IMR-90 (cell line): ENCODE measurements at regions not wholly inside any gene's neighbourhood (a gene's known extent, or its start where the extent isn't known, plus 50 kb on each side); places are given as distances from the start of the nearest gene placed in this dataset.
A peak's percentile ranks its signal among the peaks of the same experiment; 100 is the strongest.

Experiments used
- ATAC-seq: fragments of 200-7000 bp; cut with Tn5 transposase; 2 replicates; pipeline ENCODE4 v1.9.1; 2020; ENCODE audit warnings: low read depth, mild to moderate bottlenecking, moderate library complexity
- BruUV-seq: library from RNA; stranded (reverse); fragments of 400-500 nt; replicated peaks from 2 replicates; lab custom pipeline; 2021; lab: Mats Ljungman, UMichigan
- CTCF ChIA-PET: fragments of 300-600 bp; formaldehyde crosslinking; extraction: SDS; loops from one replicate; lab custom pipeline; 2021; ENCODE audit warnings: antibody characterized with exemption; lab: Yijun Ruan, JAX
- POLR2A ChIA-PET: fragments of 300-600 bp; sonication (Branson Sonifier 250); formaldehyde crosslinking; loops from one replicate; lab custom pipeline; 2022; ENCODE audit warnings: antibody characterized with exemption; ENCODE audit not compliant: unreplicated experiment; lab: Charles Lee
- DNase-seq: peaks from one replicate; pipeline ENCODE4 v3.0.0; 2013
- H2AFZ ChIP-seq: replicated peaks from 2 replicates; pipeline ENCODE3; 2013; ENCODE audit warnings: low read length, mild to moderate bottlenecking; ENCODE audit not compliant: poor library complexity
- H2AK5ac ChIP-seq: 2 replicates; pipeline ENCODE4 v1.6.1; 2013; ENCODE audit warnings: low read depth, low read length, inconsistent platforms
- H2AK9ac ChIP-seq: replicated peaks from 2 replicates; pipeline ENCODE3; 2013; ENCODE audit warnings: mild to moderate bottlenecking, low read depth, low read length, moderate library complexity; ENCODE audit not compliant: poor library complexity
- H2BK120ac ChIP-seq: 2 replicates; pipeline ENCODE4 v1.6.1; 2013; ENCODE audit warnings: low read depth, low read length, inconsistent platforms
- H2BK15ac ChIP-seq: 3 replicates; pipeline ENCODE4 v1.6.1; 2013; ENCODE audit warnings: low read depth, low read length, inconsistent platforms
- H2BK20ac ChIP-seq: 2 replicates; pipeline ENCODE4 v1.6.1; 2013; ENCODE audit warnings: low read depth, mild to moderate bottlenecking, inconsistent platforms, low read length, moderate library complexity
- H2BK5ac ChIP-seq: 2 replicates; pipeline ENCODE4 v1.6.1; 2013; ENCODE audit warnings: mild to moderate bottlenecking, low read depth, low read length, inconsistent platforms; ENCODE audit not compliant: poor library complexity, severe bottlenecking
- H3K14ac ChIP-seq: replicated peaks from 2 replicates; pipeline ENCODE4 v1.6.1; 2013; ENCODE audit warnings: low read depth, low read length, inconsistent platforms
- H3K18ac ChIP-seq: 2 replicates; pipeline ENCODE4 v1.6.1; 2013; ENCODE audit warnings: low read depth, low read length, control low read depth
- H3K23ac ChIP-seq: 2 replicates; pipeline ENCODE4 v1.6.1; 2013; ENCODE audit warnings: low read depth, low read length, inconsistent platforms
- H3K27ac ChIP-seq: 2 replicates; pipeline ENCODE4 v1.5.1; 2013; ENCODE audit warnings: mild to moderate bottlenecking, control low read depth, low read length; ENCODE audit not compliant: insufficient read depth
- H3K27me3 ChIP-seq: 2 replicates; pipeline ENCODE4 v1.6.1; 2013; ENCODE audit warnings: low read length; ENCODE audit not compliant: control insufficient read depth, insufficient read depth
- H3K36me3 ChIP-seq: 2 replicates; pipeline ENCODE4 v1.6.1; 2013; ENCODE audit warnings: low read length, mixed read lengths; ENCODE audit not compliant: control insufficient read depth, insufficient read depth
- H3K4ac ChIP-seq: 2 replicates; pipeline ENCODE4 v1.6.1; 2013; ENCODE audit warnings: low read depth, low read length, inconsistent platforms
- H3K4me1 ChIP-seq: 2 replicates; pipeline ENCODE4 v1.6.1; 2013; ENCODE audit warnings: low read length, mixed read lengths; ENCODE audit not compliant: control insufficient read depth, insufficient read depth
- H3K4me2 ChIP-seq: 2 replicates; pipeline ENCODE4 v1.6.1; 2013; ENCODE audit warnings: low read depth, mild to moderate bottlenecking, control low read depth, low read length, moderate library complexity
- H3K4me3 ChIP-seq: 2 replicates; pipeline ENCODE4 v1.5.1; 2013; ENCODE audit warnings: low read depth, mild to moderate bottlenecking, control low read depth, low read length, moderate library complexity; ENCODE audit not compliant: insufficient read depth
- H3K56ac ChIP-seq: 2 replicates; pipeline ENCODE4 v1.6.1; 2013; ENCODE audit warnings: low read length, inconsistent platforms; ENCODE audit not compliant: insufficient read depth; ENCODE audit errors: extremely low read depth
- H3K79me1 ChIP-seq, 2 experiments: 2 replicates each; pipeline ENCODE4 v1.6.1; 2013; ENCODE audit warnings: low read length in 2 of 2, inconsistent platforms in 1 of 2, low read depth in 1 of 2
- H3K9ac ChIP-seq: 2 replicates; pipeline ENCODE4 v1.6.1; 2013; ENCODE audit warnings: low read depth, low read length, control low read depth
- H3K9me1 ChIP-seq: 2 replicates; pipeline ENCODE4 v1.6.1; 2013; ENCODE audit warnings: low read length, inconsistent platforms; ENCODE audit not compliant: insufficient read depth
- H3K9me3 ChIP-seq: 2 replicates; pipeline ENCODE4 v1.6.1; 2013; ENCODE audit warnings: low read length; ENCODE audit not compliant: control insufficient read depth, insufficient read depth
- H4K20me1 ChIP-seq: 2 replicates; pipeline ENCODE4 v1.6.1; 2013; ENCODE audit warnings: low read length, inconsistent platforms; ENCODE audit not compliant: insufficient read depth
- H4K5ac ChIP-seq: 2 replicates; pipeline ENCODE4 v1.6.1; 2013; ENCODE audit warnings: mild to moderate bottlenecking, low read depth, low read length, control low read depth
- H4K8ac ChIP-seq, 2 experiments: 2 replicates each; pipeline ENCODE4 v1.6.1; 2013; ENCODE audit warnings: low read depth in 2 of 2, low read length in 2 of 2, control low read depth in 1 of 2, inconsistent platforms in 1 of 2
- H4K91ac ChIP-seq: 2 replicates; pipeline ENCODE4 v1.6.1; 2013; ENCODE audit warnings: low read depth, low read length, inconsistent platforms; ENCODE audit not compliant: insufficient read depth
- FOS ChIP-seq: fragments of 150-350 bp; IDR thresholded peaks from 2 replicates; pipeline ENCODE4 v1.6.1; 2016; ENCODE audit warnings: low read depth, low read length
- MAFK ChIP-seq: IDR thresholded peaks from 2 replicates; pipeline ENCODE4 v1.6.1; 2012; ENCODE audit warnings: low read depth, low read length, improper control_type of control experiment
- WGBS, 2 experiments: methylation state at CpG; one replicate each; pipeline versions ENCODE4 v1.1.5 to v1.1.7; 2013; ENCODE audit warnings: missing lambda C conversion rate in 2 of 2; ENCODE audit not compliant: insufficient read length in 1 of 2; ENCODE audit errors: extremely low coverage in 2 of 2; 5-methylcytosine and 5-hydroxymethylcytosine counted together
- dilution Hi-C: fragments of 300-500 bp; cut with HindIII; formaldehyde crosslinking; loops from one replicate; pipeline ENCODE4 v1.14.3; 2018; ENCODE audit warnings: low sequenced_read_pairs; ENCODE audit not compliant: unreplicated experiment
- in situ Hi-C: fragments of 300-500 bp; cut with MboI; formaldehyde crosslinking; loops from 3 replicates; pipeline ENCODE4 v1.14.3; 2019; ENCODE audit warnings: low sequenced_read_pairs, inconsistent platforms, mixed read lengths
- intact Hi-C: fragments of 100-400 bp; cut with micrococcal nuclease; formaldehyde crosslinking; loops from 2 replicates; pipeline ENCODE4 v1.10.0; 2022
- TF ChIP-seq, protein P1 (sequence below): fragments of 150-350 bp; IDR thresholded peaks from 2 replicates; pipeline ENCODE4 v1.6.1; 2016; ENCODE audit warnings: low read depth, mild to moderate bottlenecking, low read length, moderate library complexity, borderline replicate concordance

- ATAC-seq, result no peak
- no TSS peak for BruUV-seq
- no peak overlapping the region for H2BK120ac ChIP-seq
- H3K27me3 ChIP-seq, result no peaks in the 10 kb centered on the region
- H3K4me1 ChIP-seq, result peaks cover 1% of the 10 kb centered on the region; the same call in 1 of the 2 replicates
- TF ChIP-seq, protein P1, sequence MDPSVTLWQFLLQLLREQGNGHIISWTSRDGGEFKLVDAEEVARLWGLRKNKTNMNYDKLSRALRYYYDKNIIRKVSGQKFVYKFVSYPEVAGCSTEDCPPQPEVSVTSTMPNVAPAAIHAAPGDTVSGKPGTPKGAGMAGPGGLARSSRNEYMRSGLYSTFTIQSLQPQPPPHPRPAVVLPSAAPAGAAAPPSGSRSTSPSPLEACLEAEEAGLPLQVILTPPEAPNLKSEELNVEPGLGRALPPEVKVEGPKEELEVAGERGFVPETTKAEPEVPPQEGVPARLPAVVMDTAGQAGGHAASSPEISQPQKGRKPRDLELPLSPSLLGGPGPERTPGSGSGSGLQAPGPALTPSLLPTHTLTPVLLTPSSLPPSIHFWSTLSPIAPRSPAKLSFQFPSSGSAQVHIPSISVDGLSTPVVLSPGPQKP, result no peak
- TF ChIP-seq FOS (no peak), MAFK (peak; percentile 82)
- H3K4me2 ChIP-seq, result no peak overlapping the region
- ChIA-PET POLR2A (interaction anchor here (0.5 kb wide), 1 partner anchor 539 kb away, joined by 4 read pairs; the partner anchor contains the start of gene THBS1), CTCF (interaction anchor here (0.9 to 1.0 kb wide), 2 partner anchors 21 to 100 kb away, joined by 3 to 6 read pairs; no protein-coding TSS in a partner anchor)
- H2BK15ac ChIP-seq, result no peak overlapping the region
- H4K20me1 ChIP-seq, result no peaks in the 10 kb centered on the region
- intact Hi-C loops (no loop called here), dilution Hi-C loops (no loop called here), in situ Hi-C loops (no loop called here)
- H2AK5ac ChIP-seq, result no peak overlapping the region
- H3K4ac ChIP-seq, result no peak overlapping the region
- no peak overlapping the region for H3K18ac ChIP-seq
- no peaks in the 10 kb centered on the region; the same call in 1 of the 2 replicates for H3K36me3 ChIP-seq
- no CpG with 5 or more reads among the region's 4 CpGs for WGBS, 2 experiments
- no peak overlapping the region for H4K91ac ChIP-seq
- H2AFZ ChIP-seq, result no peak overlapping the region
- H2BK5ac ChIP-seq, result no peak overlapping the region
- no peak overlapping the region for H4K8ac ChIP-seq
- H4K5ac ChIP-seq, result no peak overlapping the region
- H3K79me1 ChIP-seq, result no peaks in the 10 kb centered on the region
- H3K9me1 ChIP-seq, result no peaks in the 10 kb centered on the region
- H3K14ac ChIP-seq, result no peak overlapping the region
- H3K27ac ChIP-seq, result no peak overlapping the region
- DNase-seq, result no peak
- no peaks in the 10 kb centered on the region for H3K9me3 ChIP-seq
- H3K4me3 ChIP-seq, result no peak overlapping the region
- H3K56ac ChIP-seq, result no peak overlapping the region
- H2AK9ac ChIP-seq, result no peak overlapping the region
- H2BK20ac ChIP-seq, result no peak overlapping the region
- no peak overlapping the region for H3K23ac ChIP-seq
- H3K9ac ChIP-seq, result no peak overlapping the region
These were observed 477.4 kb upstream of the RASGRP1 start for GRCh38 chr15:39041979-39042495.
